ENCODE measurements at regions not wholly inside any gene's neighbourhood (a gene's known extent, or its start where the extent isn't known, plus 50 kb on each side); places are given as distances from the start of the nearest gene placed in this dataset.

GRCh38 chr2:58871469-58872142, 630.5 kb upstream of the FANCL start:
- no peak for ATAC-seq
- no peaks in the 10 kb centered on the region for H3K36me3 Mint-ChIP-seq (ENCODE audit: low read depth)
- CTCF ChIA-PET: no interaction called here
- H3K27ac Mint-ChIP-seq: no peak overlapping the region
- peaks cover 4% of the 10 kb centered on the region for H3K27me3 Mint-ChIP-seq (ENCODE audit: low read depth)
- H3K9me3 Mint-ChIP-seq (ENCODE audit: insufficient read depth): no peaks in the 10 kb centered on the region
- no peak for DNase-seq
- POLR2A ChIA-PET: no interaction called here
- H3K4me1 Mint-ChIP-seq (ENCODE audit: low read depth): no peaks in the 10 kb centered on the region
- no peak overlapping the region for H3K4me3 Mint-ChIP-seq

GRCh38 chr2:58870704-58871103, 629.6 kb upstream of the FANCL start:
- CTCF ChIA-PET: no interaction called here
- Mint-ChIP-seq H3K36me3 (ENCODE audit: low read depth) (no peaks in the 10 kb centered on the region), H3K9me3 (ENCODE audit: insufficient read depth) (no peaks in the 10 kb centered on the region), H3K4me1 (ENCODE audit: low read depth) (peaks cover 5% of the 10 kb centered on the region), H3K27me3 (ENCODE audit: low read depth) (peaks cover 2% of the 10 kb centered on the region), H3K4me3 (no peak overlapping the region), H3K27ac (no peak overlapping the region)
- POLR2A ChIA-PET: no interaction called here
- ATAC-seq: no peak
- no peak for DNase-seq

GRCh38 chr2:58866946-58867345, 625.8 kb upstream of the FANCL start:
- Mint-ChIP-seq H3K4me3 (no peak overlapping the region), H3K9me3 (ENCODE audit: insufficient read depth) (no peaks in the 10 kb centered on the region), H3K36me3 (ENCODE audit: low read depth) (no peaks in the 10 kb centered on the region), H3K4me1 (ENCODE audit: low read depth) (peaks cover 5% of the 10 kb centered on the region), H3K27ac (no peak overlapping the region), H3K27me3 (ENCODE audit: low read depth) (no peaks in the 10 kb centered on the region)
- POLR2A ChIA-PET: no interaction called here
- ATAC-seq (no peak), DNase-seq (no peak)
- CTCF ChIA-PET: no interaction called here

- DNase-seq (no peak), ATAC-seq (no peak)
- no peaks in the 10 kb centered on the region for H3K36me3 Mint-ChIP-seq (ENCODE audit: low read depth)
- H3K4me1 Mint-ChIP-seq (ENCODE audit: low read depth): peaks cover 5% of the 10 kb centered on the region
- H3K27ac Mint-ChIP-seq: no peak overlapping the region
- CTCF ChIA-PET: no interaction called here
- POLR2A ChIA-PET: no interaction called here
- H3K27me3 Mint-ChIP-seq (ENCODE audit: low read depth): no peaks in the 10 kb centered on the region
- H3K9me3 Mint-ChIP-seq (ENCODE audit: insufficient read depth): no peaks in the 10 kb centered on the region
- no peak overlapping the region for H3K4me3 Mint-ChIP-seq
These were observed 625.4 kb upstream of the FANCL start for GRCh38 chr2:58866527-58866926.

GRCh38 chr2:58866040-58866439, 624.9 kb upstream of the FANCL start:
- DNase-seq (peak; percentile 20), ATAC-seq (no peak)
- Mint-ChIP-seq H3K9me3 (ENCODE audit: insufficient read depth) (no peaks in the 10 kb centered on the region), H3K4me1 (ENCODE audit: low read depth) (peaks cover 5% of the 10 kb centered on the region), H3K36me3 (ENCODE audit: low read depth) (no peaks in the 10 kb centered on the region), H3K27me3 (ENCODE audit: low read depth) (no peaks in the 10 kb centered on the region), H3K4me3 (no peak overlapping the region), H3K27ac (no peak overlapping the region)
- ChIA-PET CTCF (no interaction called here), POLR2A (no interaction called here)

- no peak overlapping the region for H3K4me3 Mint-ChIP-seq
- DNase-seq (no peak), ATAC-seq (no peak)
- CTCF ChIA-PET: no interaction called here
- peaks cover 5% of the 10 kb centered on the region for H3K4me1 Mint-ChIP-seq (ENCODE audit: low read depth)
- POLR2A ChIA-PET: no interaction called here
- no peaks in the 10 kb centered on the region for H3K9me3 Mint-ChIP-seq (ENCODE audit: insufficient read depth)
- H3K27me3 Mint-ChIP-seq (ENCODE audit: low read depth): no peaks in the 10 kb centered on the region
- H3K36me3 Mint-ChIP-seq (ENCODE audit: low read depth): no peaks in the 10 kb centered on the region
- H3K27ac Mint-ChIP-seq: no peak overlapping the region
These were observed 624.3 kb upstream of the FANCL start for GRCh38 chr2:58865436-58865835.

GRCh38 chr2:58862244-58862643, 621.1 kb upstream of the FANCL start:
- CTCF ChIA-PET: no interaction called here
- no peaks in the 10 kb centered on the region for H3K9me3 Mint-ChIP-seq (ENCODE audit: insufficient read depth)
- H3K27me3 Mint-ChIP-seq (ENCODE audit: low read depth): no peaks in the 10 kb centered on the region
- no peak for ATAC-seq
- no peak for DNase-seq
- H3K36me3 Mint-ChIP-seq (ENCODE audit: low read depth): no peaks in the 10 kb centered on the region
- POLR2A ChIA-PET: no interaction called here
- H3K27ac Mint-ChIP-seq: no peak overlapping the region
- no peak overlapping the region for H3K4me3 Mint-ChIP-seq
- peaks cover 5% of the 10 kb centered on the region for H3K4me1 Mint-ChIP-seq (ENCODE audit: low read depth)

- no peak overlapping the region for H3K27ac Mint-ChIP-seq
- CTCF ChIA-PET: no interaction called here
- no peak for ATAC-seq
These were observed 619.5 kb upstream of the FANCL start for GRCh38 chr2:58860586-58860985.

GRCh38 chr2:58856100-58856499, 615.0 kb upstream of the FANCL start:
- CTCF ChIA-PET: no interaction called here
- no peaks in the 10 kb centered on the region for H3K4me1 Mint-ChIP-seq (ENCODE audit: low read depth)
- ATAC-seq: no peak
- no peak for DNase-seq
- H3K27me3 Mint-ChIP-seq (ENCODE audit: low read depth): no peaks in the 10 kb centered on the region
- POLR2A ChIA-PET: no interaction called here
- H3K36me3 Mint-ChIP-seq (ENCODE audit: low read depth): no peaks in the 10 kb centered on the region
- H3K4me3 Mint-ChIP-seq: no peak overlapping the region
- H3K27ac Mint-ChIP-seq: no peak overlapping the region
- H3K9me3 Mint-ChIP-seq (ENCODE audit: insufficient read depth): no peaks in the 10 kb centered on the region

More at GRCh38 chr2:58860586-58860985, 619.5 kb upstream of the FANCL start:
- POLR2A ChIA-PET: no interaction called here
- Mint-ChIP-seq H3K9me3 (ENCODE audit: insufficient read depth) (no peaks in the 10 kb centered on the region), H3K36me3 (ENCODE audit: low read depth) (no peaks in the 10 kb centered on the region), H3K4me3 (no peak overlapping the region), H3K27me3 (ENCODE audit: low read depth) (no peaks in the 10 kb centered on the region), H3K4me1 (ENCODE audit: low read depth) (no peaks in the 10 kb centered on the region)
- no peak for DNase-seq

GRCh38 chr2:58853420-58853819, 612.3 kb upstream of the FANCL start:
- no peaks in the 10 kb centered on the region for H3K4me1 Mint-ChIP-seq (ENCODE audit: low read depth)
- H3K4me3 Mint-ChIP-seq: no peak overlapping the region
- H3K27ac Mint-ChIP-seq: no peak overlapping the region
- CTCF ChIA-PET: no interaction called here
- ATAC-seq (no peak), DNase-seq (no peak)
- H3K9me3 Mint-ChIP-seq (ENCODE audit: insufficient read depth): no peaks in the 10 kb centered on the region
- no peaks in the 10 kb centered on the region for H3K36me3 Mint-ChIP-seq (ENCODE audit: low read depth)
- POLR2A ChIA-PET: no interaction called here
- no peaks in the 10 kb centered on the region for H3K27me3 Mint-ChIP-seq (ENCODE audit: low read depth)

- H3K9me3 Mint-ChIP-seq (ENCODE audit: insufficient read depth): no peaks in the 10 kb centered on the region
- ATAC-seq (no peak), DNase-seq (no peak)
- no peak overlapping the region for H3K27ac Mint-ChIP-seq
- no peak overlapping the region for H3K4me3 Mint-ChIP-seq
- CTCF ChIA-PET: no interaction called here
- no peaks in the 10 kb centered on the region for H3K27me3 Mint-ChIP-seq (ENCODE audit: low read depth)
- POLR2A ChIA-PET: no interaction called here
- no peaks in the 10 kb centered on the region for H3K36me3 Mint-ChIP-seq (ENCODE audit: low read depth)
- no peaks in the 10 kb centered on the region for H3K4me1 Mint-ChIP-seq (ENCODE audit: low read depth)
These were observed 611.8 kb upstream of the FANCL start for GRCh38 chr2:58852905-58853304.

- Mint-ChIP-seq H3K4me1 (ENCODE audit: low read depth) (no peaks in the 10 kb centered on the region), H3K27ac (no peak overlapping the region), H3K36me3 (ENCODE audit: low read depth) (no peaks in the 10 kb centered on the region), H3K9me3 (ENCODE audit: insufficient read depth) (no peaks in the 10 kb centered on the region), H3K27me3 (ENCODE audit: low read depth) (no peaks in the 10 kb centered on the region), H3K4me3 (no peak overlapping the region)
- ATAC-seq: no peak
- CTCF ChIA-PET: no interaction called here
- POLR2A ChIA-PET: no interaction called here
- no peak for DNase-seq
These were observed 611.1 kb upstream of the FANCL start for GRCh38 chr2:58852243-58852642.

- Mint-ChIP-seq H3K9me3 (ENCODE audit: insufficient read depth) (no peaks in the 10 kb centered on the region), H3K36me3 (ENCODE audit: low read depth) (no peaks in the 10 kb centered on the region), H3K27me3 (ENCODE audit: low read depth) (no peaks in the 10 kb centered on the region), H3K4me1 (ENCODE audit: low read depth) (no peaks in the 10 kb centered on the region), H3K4me3 (no peak overlapping the region), H3K27ac (no peak overlapping the region)
- ChIA-PET POLR2A (no interaction called here), CTCF (no interaction called here)
- DNase-seq: no peak
- ATAC-seq: no peak
These were observed 610.5 kb upstream of the FANCL start for GRCh38 chr2:58851598-58851997.

All from activated CD8-positive, alpha-beta T cell treated with anti-CD3 and anti-CD28 coated beads, Interleukin-2, amount 10 ng/mL, durations not matched to agents 7 days and 5 days (primary cell).